Bronchial epithelial cell (primary cell): ENCODE measurements at regions not wholly inside any gene's neighbourhood (a gene's known extent, or its start where the extent isn't known, plus 50 kb on each side); places are given as distances from the start of the nearest gene placed in this dataset.
A peak's percentile ranks its signal among the peaks of the same experiment; 100 is the strongest.

ENCODE experiments used
- DNase-seq: peaks from one replicate; pipeline ENCODE4 v3.0.0-alpha.2; 2010; ENCODE audit warnings: low read depth
- FAIRE-seq: peaks from 2 replicates; lab custom pipeline; 2011; peaks lifted over from hg19 to GRCh38; lab: Jason Lieb, UNC
- H3K27me3 ChIP-seq: 2 replicates; pipeline ENCODE4 v1.5.1; 2011; ENCODE audit warnings: low read length; ENCODE audit not compliant: control insufficient read depth, insufficient read depth
- H3K36me3 ChIP-seq: 2 replicates; pipeline ENCODE4 v1.5.1; 2011; ENCODE audit warnings: low read length; ENCODE audit not compliant: control insufficient read depth, insufficient read depth
- H3K4me3 ChIP-seq: 2 replicates; pipeline ENCODE4 v1.5.1; 2011; ENCODE audit warnings: mild to moderate bottlenecking, low read depth, low read length, control low read depth
- CTCF ChIP-seq: IDR thresholded peaks from 2 replicates; pipeline ENCODE4 v1.5.1; 2011; ENCODE audit warnings: mild to moderate bottlenecking, moderate library complexity, low read length, control low read depth, inconsistent platforms; ENCODE audit not compliant: insufficient read depth, severe bottlenecking

DNA sequence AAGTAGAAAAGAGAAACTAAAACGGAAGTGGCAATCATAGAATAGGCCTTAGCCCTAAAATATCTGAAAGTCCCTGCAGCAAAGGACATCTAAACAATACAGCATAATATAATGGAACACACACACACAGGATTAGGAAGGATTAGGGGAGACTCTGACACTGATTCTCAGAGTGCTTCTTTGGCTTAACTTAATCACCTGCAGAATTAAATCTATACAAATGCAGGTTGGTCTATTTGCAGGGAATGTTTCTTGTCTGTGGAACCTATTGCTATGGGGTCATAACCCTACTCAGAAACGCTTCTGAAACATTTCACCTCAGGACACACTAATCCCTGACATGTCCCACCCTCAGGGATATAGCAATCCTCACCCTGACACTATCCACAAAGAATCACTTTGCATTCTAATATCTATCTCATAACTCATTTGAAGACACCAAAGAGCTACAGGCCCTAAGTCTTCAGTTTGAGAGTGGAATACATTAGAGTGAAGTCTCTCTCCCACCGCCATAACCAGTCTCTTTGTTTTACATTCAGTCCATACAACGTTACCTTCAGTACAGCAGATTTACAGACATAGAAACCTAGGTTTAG, 1041.2 kb downstream of the TUSC7 start:
- no peak overlapping the region for H3K4me3 ChIP-seq
- DNase-seq (no peak), FAIRE-seq (no peak)
- no peak for TF ChIP-seq CTCF
- no peaks in the 10 kb centered on the region for H3K36me3 ChIP-seq
- no peaks in the 10 kb centered on the region for H3K27me3 ChIP-seq

GRCh38 chr3:117751651-117752050, 1042.1 kb downstream of the TUSC7 start:
- Histone ChIP-seq H3K27me3 (no peaks in the 10 kb centered on the region), H3K36me3 (no peaks in the 10 kb centered on the region), H3K4me3 (no peak overlapping the region)
- FAIRE-seq = no peak
- no peak for TF ChIP-seq CTCF
- DNase-seq = no peak

- H3K4me3 ChIP-seq = no peak overlapping the region
- no peaks in the 10 kb centered on the region for H3K27me3 ChIP-seq
- H3K36me3 ChIP-seq = no peaks in the 10 kb centered on the region
- TF ChIP-seq CTCF = no peak
- DNase-seq (peak; percentile 66), FAIRE-seq (no peak)
Observed at GRCh38 chr3:117752984-117753717, 1043.6 kb downstream of the TUSC7 start.

GRCh38 chr3:117754058-117754457, 1044.5 kb downstream of the TUSC7 start:
- FAIRE-seq (no peak), DNase-seq (no peak)
- TF ChIP-seq CTCF = no peak
- Histone ChIP-seq H3K4me3 (no peak overlapping the region), H3K36me3 (no peaks in the 10 kb centered on the region), H3K27me3 (no peaks in the 10 kb centered on the region)

DNA sequence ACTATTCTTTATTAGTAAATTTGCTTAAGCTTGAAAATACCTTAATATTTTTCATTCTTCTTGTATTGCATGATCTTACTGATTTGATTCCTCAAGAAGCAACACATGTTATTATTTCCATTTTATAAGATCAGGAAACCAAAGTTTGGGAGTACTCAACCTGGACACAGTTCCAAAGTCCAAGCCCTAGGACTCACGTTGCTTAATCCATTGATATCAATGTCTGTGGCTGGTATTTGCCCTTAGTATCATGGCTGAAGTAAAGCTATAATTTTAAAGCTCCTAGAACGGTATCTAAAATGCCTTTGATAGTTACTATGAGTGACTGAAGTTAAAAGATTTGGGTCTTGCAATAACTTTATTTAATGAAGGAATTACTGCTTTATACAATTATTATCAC, 1045.3 kb downstream of the TUSC7 start:
- TF ChIP-seq CTCF = no peak
- DNase-seq (no peak), FAIRE-seq (no peak)
- Histone ChIP-seq H3K36me3 (no peaks in the 10 kb centered on the region), H3K4me3 (no peak overlapping the region), H3K27me3 (no peaks in the 10 kb centered on the region)
